GM12873 (cell line): ENCODE measurements at regions not wholly inside any gene's neighbourhood (a gene's known extent, or its start where the extent isn't known, plus 50 kb on each side); places are given as distances from the start of the nearest gene placed in this dataset.

Source experiments
- TF ChIP-seq, protein P1 (sequence below): IDR thresholded peaks from 2 replicates; pipeline ENCODE4 v1.5.1; 2012; ENCODE audit warnings: low read depth, mild to moderate bottlenecking, moderate library complexity, low read length, control low read depth; ENCODE audit not compliant: insufficient read depth; ENCODE audit errors: missing control alignments

DNA sequence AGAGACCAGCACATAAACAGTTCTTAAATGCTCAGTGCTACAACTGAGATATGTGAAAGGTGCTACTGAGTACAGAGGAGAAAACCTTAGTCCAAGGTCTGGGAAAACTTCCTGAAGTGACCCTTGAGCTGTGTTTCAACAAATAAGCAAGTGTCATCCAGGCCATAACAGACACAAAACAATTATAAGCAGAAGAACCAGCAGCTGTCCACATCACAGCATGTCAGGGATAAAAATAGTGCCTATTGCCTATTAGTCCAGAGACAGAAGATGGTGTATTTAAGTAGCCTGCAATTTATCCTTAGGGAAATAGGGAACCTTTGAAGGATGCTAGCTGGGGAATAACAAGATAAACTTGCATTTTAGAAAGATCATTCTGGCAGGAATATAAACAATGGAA lies 237.8 kb downstream of the SPTSSA start:
- TF ChIP-seq, protein P1, sequence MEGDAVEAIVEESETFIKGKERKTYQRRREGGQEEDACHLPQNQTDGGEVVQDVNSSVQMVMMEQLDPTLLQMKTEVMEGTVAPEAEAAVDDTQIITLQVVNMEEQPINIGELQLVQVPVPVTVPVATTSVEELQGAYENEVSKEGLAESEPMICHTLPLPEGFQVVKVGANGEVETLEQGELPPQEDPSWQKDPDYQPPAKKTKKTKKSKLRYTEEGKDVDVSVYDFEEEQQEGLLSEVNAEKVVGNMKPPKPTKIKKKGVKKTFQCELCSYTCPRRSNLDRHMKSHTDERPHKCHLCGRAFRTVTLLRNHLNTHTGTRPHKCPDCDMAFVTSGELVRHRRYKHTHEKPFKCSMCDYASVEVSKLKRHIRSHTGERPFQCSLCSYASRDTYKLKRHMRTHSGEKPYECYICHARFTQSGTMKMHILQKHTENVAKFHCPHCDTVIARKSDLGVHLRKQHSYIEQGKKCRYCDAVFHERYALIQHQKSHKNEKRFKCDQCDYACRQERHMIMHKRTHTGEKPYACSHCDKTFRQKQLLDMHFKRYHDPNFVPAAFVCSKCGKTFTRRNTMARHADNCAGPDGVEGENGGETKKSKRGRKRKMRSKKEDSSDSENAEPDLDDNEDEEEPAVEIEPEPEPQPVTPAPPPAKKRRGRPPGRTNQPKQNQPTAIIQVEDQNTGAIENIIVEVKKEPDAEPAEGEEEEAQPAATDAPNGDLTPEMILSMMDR, result no peak

DNA sequence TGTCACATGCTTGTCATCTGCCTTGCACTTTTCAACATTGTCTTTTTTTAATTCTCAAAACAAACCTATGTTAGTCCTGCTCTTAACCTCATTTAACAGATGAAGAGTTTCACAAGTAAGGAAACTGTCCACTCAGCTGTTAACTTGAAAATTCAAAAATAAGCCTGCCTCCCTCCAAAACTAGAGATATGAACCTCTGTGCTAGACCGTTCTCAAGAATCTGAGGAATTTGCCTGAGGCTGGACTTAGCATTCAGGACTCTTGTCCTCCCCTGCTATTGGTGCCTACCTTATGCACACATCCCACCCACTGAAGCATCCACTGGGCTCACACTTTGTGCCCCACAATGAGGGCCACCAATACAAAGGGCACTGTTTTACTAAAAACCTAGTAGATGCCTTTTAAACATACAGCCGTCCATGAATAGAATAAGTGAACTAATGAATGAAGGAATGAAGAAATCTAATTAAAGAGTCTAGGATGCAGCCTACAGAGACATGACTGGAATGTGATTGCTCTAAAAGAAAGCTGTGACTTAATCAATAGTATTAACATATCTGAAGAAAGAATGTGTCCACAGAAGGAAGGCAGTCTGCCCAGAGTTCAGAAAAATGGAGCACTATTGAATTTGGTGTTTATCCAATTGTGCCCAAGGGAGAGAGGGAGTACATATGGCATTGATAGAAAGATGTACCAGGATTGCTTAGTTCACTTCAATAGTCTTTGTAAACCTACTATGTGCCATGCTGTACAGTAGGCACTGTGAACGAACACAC lies 238.5 kb downstream of the SPTSSA start:
- TF ChIP-seq, protein P1, result no peak

DNA sequence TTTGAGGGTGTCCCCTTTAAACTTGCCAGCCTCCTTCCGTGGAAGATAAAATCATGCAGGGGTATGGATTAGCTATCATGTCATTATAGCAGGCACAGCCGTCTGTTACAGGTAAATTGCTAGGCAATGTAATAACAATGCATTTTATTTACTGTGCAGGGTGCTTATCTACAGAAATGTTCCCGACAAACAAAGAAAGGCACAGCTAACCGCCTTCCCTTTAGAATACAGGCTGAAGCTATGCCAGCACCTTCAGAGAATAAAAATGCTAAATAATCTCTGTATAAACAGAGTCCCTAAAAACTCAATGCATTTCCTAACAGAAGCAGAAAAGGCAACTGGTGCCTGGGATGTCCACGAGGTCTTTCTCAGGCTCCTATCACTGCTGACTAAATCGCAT lies 239.2 kb downstream of the SPTSSA start:
- TF ChIP-seq, protein P1, result no peak

DNA sequence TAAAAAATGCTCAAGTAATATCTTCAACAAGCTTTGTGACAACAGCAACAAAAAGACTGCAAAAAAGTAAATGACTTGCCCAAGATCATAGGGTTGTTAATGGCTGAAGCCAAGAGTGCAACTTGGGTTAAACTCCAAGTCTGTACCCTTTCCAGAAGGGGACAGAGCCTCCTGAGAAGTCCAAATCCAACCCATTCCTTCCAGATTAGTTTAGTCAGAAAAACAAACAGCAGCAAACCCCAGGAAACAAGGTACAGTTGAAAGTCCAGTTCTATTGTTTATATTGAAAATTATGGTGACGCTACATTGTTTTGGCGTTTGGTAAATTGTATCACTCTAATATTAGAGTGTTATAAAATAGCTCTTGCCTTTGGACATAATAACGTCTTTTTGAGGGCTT lies 239.9 kb downstream of the SPTSSA start:
- TF ChIP-seq, protein P1, result no peak

DNA sequence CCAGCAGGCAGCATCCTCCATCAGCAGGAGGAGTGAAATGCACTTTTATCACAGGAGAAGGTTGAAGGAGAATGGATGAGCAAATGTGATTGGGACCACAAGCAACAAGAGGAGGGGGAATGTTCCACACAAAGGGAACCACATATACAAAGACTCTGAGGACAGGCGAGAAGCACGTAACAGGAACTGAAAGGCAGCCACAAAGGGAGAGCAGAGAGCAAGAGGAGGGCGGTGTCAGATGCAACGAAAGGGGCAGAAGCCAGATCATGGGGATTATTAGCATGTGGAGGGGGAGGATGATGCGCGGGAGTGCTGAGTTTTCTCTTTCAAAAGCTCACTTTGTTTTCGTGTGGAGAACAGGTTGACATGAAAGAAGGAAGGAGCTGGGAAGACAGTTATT lies 241.1 kb downstream of the SPTSSA start:
- TF ChIP-seq, protein P1, result no peak

DNA sequence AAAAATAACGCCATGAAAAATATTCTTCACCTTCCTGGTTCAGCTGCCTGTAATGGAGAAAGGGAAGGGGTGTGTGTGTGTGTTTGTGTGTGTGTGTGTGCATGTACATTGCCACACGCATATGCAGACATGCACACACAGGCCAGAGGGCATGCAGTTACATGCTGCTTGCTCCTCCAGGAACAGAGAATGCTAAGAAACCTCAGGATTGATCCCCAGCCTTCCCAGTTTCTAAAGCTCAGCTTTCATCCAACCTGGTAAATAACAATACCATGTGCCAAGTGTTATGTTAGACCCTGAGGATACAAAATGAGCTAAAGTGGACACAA lies 241.7 kb downstream of the SPTSSA start:
- TF ChIP-seq, protein P1, result no peak

DNA sequence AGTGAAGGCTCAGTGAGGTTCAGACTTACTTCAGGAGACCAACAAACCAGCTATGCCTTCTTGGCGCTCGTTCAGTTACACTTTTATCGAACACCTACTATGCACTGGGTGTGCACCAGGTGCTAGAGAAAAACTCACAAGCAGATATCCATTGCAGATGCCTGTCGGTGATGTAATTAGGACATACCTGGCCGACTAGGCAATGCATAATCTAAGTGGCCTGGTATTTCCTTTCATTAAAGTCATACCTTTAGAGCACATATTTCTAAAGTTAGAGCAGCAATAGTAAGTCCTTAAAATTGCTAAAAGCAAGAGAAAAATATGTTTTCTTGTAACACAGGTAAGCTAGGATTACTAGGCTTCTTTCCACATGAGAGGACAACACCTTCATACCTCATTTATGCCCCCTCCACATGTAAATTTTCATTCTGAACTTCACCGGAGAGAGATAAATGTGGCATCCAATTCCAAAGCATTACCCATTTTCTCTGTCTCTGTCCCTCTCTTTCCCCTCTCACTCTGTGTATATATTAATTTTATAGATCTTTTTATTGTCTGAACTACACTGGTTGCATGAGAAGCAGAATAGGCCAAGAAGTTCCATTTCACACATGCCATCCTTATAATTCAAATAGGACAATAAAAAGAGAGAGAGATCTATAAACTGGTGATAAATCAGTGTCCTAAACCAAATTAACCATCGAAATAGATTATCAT lies 242.2 kb downstream of the SPTSSA start:
- TF ChIP-seq, protein P1, result no peak
